Activated CD4-positive, alpha-beta T cell treated with anti-CD3 and anti-CD28 coated beads for 36 hours (primary cell): ENCODE measurements at regions not wholly inside any gene's neighbourhood (a gene's known extent, or its start where the extent isn't known, plus 50 kb on each side); places are given as distances from the start of the nearest gene placed in this dataset. TPM values are rescaled to one million over a fixed set of nuclear protein-coding genes. Genes with fewer than 3 reads are reported as not detected.
"Not testable (repeated sequence)": the region's sequence is repeated elsewhere in the genome, so short reads cannot be mapped to it uniquely, and the experiment has no call there.

Experiments used
- ATAC-seq: fragments of 200-7000 bp; cut with Tn5 transposase; one replicate; pipeline ENCODE4 v1.10.0; 2021; ENCODE audit warnings: mild to moderate bottlenecking, moderate library complexity
- CTCF ChIA-PET: fragments of 350-600 bp; sonication (Branson Sonifier 250); formaldehyde crosslinking; loops from one replicate; lab custom pipeline; 2021; ENCODE audit warnings: antibody characterized with exemption; lab: Charles Lee
- POLR2A ChIA-PET: fragments of 350-600 bp; sonication (Branson Sonifier 250); formaldehyde crosslinking; loops from one replicate; lab custom pipeline; 2021; ENCODE audit warnings: antibody characterized with exemption, inconsistent platforms; lab: Charles Lee
- DNase-seq: peaks from one replicate; pipeline ENCODE4 v3.0.0-alpha.2; 2020
- H3K27ac Mint-ChIP-seq: one replicate; pipeline ENCODE4 v1.8.0; 2021; ENCODE audit warnings: mixed read lengths
- H3K27me3 Mint-ChIP-seq: one replicate; pipeline ENCODE4 v1.8.0; 2021; ENCODE audit warnings: mixed read lengths
- H3K36me3 Mint-ChIP-seq: one replicate; pipeline ENCODE4 v1.8.0; 2021; ENCODE audit warnings: low read depth, mixed read lengths
- H3K4me1 Mint-ChIP-seq: one replicate; pipeline ENCODE4 v1.8.0; 2021; ENCODE audit warnings: mixed read lengths
- H3K4me3 Mint-ChIP-seq: one replicate; pipeline ENCODE4 v1.8.0; 2021; ENCODE audit warnings: mild to moderate bottlenecking, moderate library complexity, mixed read lengths
- H3K9me3 Mint-ChIP-seq: one replicate; pipeline ENCODE4 v1.8.0; 2021; ENCODE audit warnings: low read depth, mixed read lengths
- intact Hi-C, 2 experiments: fragments of 100-400 bp; cut with DNase I in 1 of 2; cut with micrococcal nuclease in 1 of 2; formaldehyde crosslinking; loops; one replicate each; pipeline versions ENCODE4 v1.14.2 to v1.15.1; 2022 to 2024; cut with DNase I, micrococcal nuclease
- microRNA-seq: library from miRNA; unstranded; fragments of <30 nt; microRNA quantifications from one replicate; pipeline ENCODE4 v1.2.0, GENCODE V29; 2021; ENCODE audit warnings: borderline replicate concordance

DNA sequence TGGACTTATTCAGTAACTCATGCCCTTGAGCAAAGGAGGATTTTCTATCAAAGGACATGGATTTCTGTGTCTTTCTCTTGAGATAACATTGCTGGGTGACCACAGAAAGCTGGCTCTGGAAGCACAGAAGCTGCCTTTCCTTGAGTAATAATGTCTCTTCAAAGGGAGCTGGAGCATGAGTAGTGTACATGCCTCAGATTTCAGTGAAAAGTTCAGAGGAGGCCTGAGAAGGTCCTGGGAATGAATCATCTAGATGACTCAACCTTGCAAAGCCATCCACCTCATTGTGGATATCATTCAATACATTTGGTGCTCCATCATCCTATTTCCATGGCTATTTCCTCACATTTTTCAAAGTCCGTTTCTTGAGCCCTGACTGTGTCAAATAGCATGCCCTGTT lies 77.6 kb upstream of the OR4M2 start:
- H3K4me3 Mint-ChIP-seq, POLR2A ChIA-PET: not testable (repeated sequence)

DNA sequence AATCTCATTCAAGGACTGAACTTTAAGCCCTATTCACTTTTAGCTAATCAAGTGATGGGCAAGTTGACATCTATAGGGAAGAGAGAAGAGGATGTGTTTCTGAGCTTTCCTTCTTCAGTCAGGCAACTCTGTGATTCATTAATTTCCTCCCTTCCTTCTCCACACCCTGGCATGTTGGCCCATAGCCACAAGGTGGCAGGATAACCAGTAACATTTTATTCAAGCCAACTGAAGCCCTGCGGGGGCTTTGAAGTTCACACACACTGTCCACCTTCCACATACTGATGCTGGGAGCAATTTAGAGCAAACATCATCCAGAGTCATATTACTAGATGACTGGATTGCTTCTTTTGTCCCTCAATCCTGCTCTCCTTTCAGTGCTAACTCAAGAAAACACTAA lies 91.2 kb upstream of the OR4M2 start:
- H3K27me3 Mint-ChIP-seq, CTCF ChIA-PET, H3K4me3 Mint-ChIP-seq, H3K4me1 Mint-ChIP-seq, POLR2A ChIA-PET, H3K27ac Mint-ChIP-seq, H3K36me3 Mint-ChIP-seq, intact Hi-C loops, DNase-seq, H3K9me3 Mint-ChIP-seq: not testable (repeated sequence)
- peak; percentile 73 for ATAC-seq

More for the DNA sequence above, 77.6 kb upstream of the OR4M2 start:
- H3K27ac Mint-ChIP-seq, ATAC-seq, intact Hi-C loops, H3K36me3 Mint-ChIP-seq, H3K4me1 Mint-ChIP-seq, H3K27me3 Mint-ChIP-seq, H3K9me3 Mint-ChIP-seq, DNase-seq, CTCF ChIA-PET: not testable (repeated sequence)

DNA sequence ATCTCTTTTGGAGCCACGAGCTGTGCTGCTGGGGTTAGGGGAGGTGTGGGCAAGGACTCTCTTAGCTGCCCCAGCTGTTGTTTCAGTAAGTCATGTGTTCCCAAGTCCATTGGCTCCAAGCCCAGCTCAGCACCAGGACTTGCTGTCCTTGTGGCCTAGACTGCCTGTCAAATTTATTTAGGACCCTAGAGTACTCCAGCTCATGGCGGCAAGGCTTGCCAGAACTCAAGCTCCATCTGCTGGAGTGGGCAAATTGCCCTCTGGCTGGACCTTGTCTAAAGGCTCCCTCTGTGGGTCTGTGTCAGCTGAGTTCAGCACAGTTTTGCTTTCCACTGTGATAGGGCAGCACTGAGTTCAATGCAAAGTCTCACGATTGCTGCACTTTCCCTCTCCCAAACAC lies 96.5 kb upstream of the OR4M2 start:
- H3K27ac Mint-ChIP-seq, DNase-seq, H3K9me3 Mint-ChIP-seq, H3K27me3 Mint-ChIP-seq, POLR2A ChIA-PET, H3K36me3 Mint-ChIP-seq, H3K4me1 Mint-ChIP-seq, H3K4me3 Mint-ChIP-seq, intact Hi-C loops, CTCF ChIA-PET, ATAC-seq: not testable (repeated sequence)

DNA sequence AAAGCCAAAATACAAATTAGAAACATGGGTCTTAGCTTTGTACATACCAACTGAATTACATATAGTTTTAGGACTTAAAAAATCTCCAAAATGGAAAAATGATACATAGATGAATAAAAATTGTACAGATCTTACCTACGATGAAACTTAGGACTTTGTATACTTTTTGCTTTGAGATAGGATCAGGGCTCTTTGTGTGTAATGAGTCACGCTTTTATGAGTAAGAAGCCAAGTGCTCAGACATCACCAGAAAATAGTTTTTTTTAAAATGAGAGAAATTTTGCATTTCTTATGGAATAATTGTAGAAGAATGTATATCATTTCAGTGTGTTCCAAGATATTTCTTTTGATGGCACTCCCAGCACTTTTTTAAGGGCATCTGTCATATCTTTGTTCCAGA lies 100.4 kb upstream of the OR4M2 start:
- DNase-seq, POLR2A ChIA-PET, H3K27me3 Mint-ChIP-seq, H3K9me3 Mint-ChIP-seq, H3K4me3 Mint-ChIP-seq, H3K4me1 Mint-ChIP-seq, H3K27ac Mint-ChIP-seq, H3K36me3 Mint-ChIP-seq, intact Hi-C loops, CTCF ChIA-PET: not testable (repeated sequence)
- ATAC-seq: peak; percentile 66

DNA sequence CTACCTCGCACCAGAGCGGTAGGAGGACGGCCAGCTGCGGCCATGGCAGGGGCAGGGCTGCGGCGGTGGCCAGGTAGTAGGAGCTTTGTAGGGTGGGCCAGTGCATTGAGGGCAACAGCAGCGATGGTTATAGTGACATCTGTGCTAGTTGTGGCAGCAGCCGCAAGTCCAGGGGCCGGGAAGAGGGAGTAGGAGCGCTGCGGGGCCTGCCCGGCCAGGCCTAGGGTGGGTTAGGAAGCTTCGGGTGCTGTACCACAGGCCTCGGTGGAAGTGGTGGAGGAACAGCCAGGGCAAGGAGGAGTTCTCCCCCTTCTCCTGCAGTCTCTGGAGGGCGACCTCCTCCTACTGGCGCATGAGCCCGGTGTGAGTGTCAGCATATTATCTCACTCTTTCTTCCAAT lies 76.2 kb upstream of the POTEB start:
- POLR2A ChIA-PET, H3K27me3 Mint-ChIP-seq: not testable (repeated sequence)
- DNase-seq: peak; percentile 1

DNA sequence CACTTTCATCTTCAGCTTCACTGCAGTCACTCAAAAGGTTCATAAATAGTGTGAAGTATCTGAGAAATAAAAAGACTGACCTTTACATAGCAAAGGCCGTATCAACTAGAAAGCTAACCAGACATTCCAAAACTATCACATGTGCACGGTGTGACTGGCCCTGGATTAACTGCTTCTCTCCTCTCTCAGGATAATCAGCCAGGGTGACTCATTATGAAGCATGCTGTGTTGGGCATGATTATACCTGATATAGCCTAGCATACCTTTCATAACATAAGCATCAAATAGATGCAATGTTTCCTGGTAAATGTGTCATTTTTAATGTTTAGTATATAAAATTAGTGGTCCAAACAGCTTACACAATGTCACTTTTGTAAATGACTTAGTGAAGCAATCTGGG lies 62.8 kb upstream of the POTEB start:
- H3K4me1 Mint-ChIP-seq, intact Hi-C loops, H3K36me3 Mint-ChIP-seq, H3K27ac Mint-ChIP-seq, H3K9me3 Mint-ChIP-seq, DNase-seq, POLR2A ChIA-PET, H3K27me3 Mint-ChIP-seq, H3K4me3 Mint-ChIP-seq, CTCF ChIA-PET: not testable (repeated sequence)
- peak; percentile 44 for ATAC-seq

More for the DNA sequence above, 76.2 kb upstream of the POTEB start:
- intact Hi-C loops, H3K27ac Mint-ChIP-seq, H3K4me3 Mint-ChIP-seq, H3K4me1 Mint-ChIP-seq, H3K36me3 Mint-ChIP-seq, ATAC-seq, H3K9me3 Mint-ChIP-seq, CTCF ChIA-PET: not testable (repeated sequence)

Small RNA genes lying in the stretch of these regions (microRNA-seq; reads per million reads assigned to microRNA genes)
- gene MIR5701-3: not detected
